ENCODE measurements at regions not wholly inside any gene's neighbourhood (a gene's known extent, or its start where the extent isn't known, plus 50 kb on each side); places are given as distances from the start of the nearest gene placed in this dataset.

GRCh38 chrX:22399437-22400192 lies 126.9 kb downstream of the CBLL2 start:
- Mint-ChIP-seq H3K9me3 (peaks cover 0 to 11% (median 2%) of the 10 kb centered on the region in 5 donors), H3K27ac (no peak overlapping the region), H3K36me3 (no peaks in the 10 kb centered on the region), H3K4me3 (no peak overlapping the region), H3K4me1 (no peaks in the 10 kb centered on the region), H3K27me3 (no peaks in the 10 kb centered on the region)
- Histone ChIP-seq H3K4me3 (ENCODE audit: low read length) (no peak overlapping the region), H3K27ac (ENCODE audit: low read depth, low read length) (no peak overlapping the region), H3K36me3 (ENCODE audit: insufficient read depth, low read length) (no peaks in the 10 kb centered on the region), H3K4me1 (ENCODE audit: insufficient read depth, low read length) (no peaks in the 10 kb centered on the region), H3K27me3 (ENCODE audit: insufficient read depth, low read length, poor library complexity, severe bottlenecking) (no peaks in the 10 kb centered on the region), H3K9me3 (ENCODE audit: low read length) (no peaks in the 10 kb centered on the region)
- CTCF ChIA-PET = no interaction called here
- POLR2A ChIA-PET = no interaction called here
- DNase-seq = no peak

DNA sequence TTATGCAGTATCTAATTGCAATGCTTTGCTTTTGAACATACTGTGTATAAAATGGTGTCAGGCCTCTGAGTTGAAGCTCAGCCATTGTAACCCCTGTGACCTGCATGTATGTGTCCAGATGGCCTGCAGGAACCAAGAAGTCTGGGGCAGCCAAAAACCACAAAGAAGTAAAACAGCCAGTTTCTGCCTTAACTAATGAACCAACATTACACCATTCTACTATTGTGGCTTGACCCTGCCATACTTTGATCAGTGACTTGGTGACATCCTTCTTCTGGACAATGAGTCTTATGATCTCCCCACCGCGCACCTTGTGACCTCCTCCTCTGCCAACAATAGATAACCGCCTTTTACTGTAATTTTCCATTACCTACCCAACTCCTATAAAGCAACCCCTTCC lies 131.6 kb downstream of the CBLL2 start:
- H3K4me3 ChIP-seq (ENCODE audit: low read length) = no peak overlapping the region
- Mint-ChIP-seq H3K27me3 (no peaks in the 10 kb centered on the region), H3K4me3 (no peak overlapping the region), H3K9me3 (peaks cover 0 to 11% (median 2%) of the 10 kb centered on the region in 5 donors), H3K36me3 (no peaks in the 10 kb centered on the region), H3K27ac (no peak overlapping the region), H3K4me1 (no peaks in the 10 kb centered on the region)
- H3K9me3 ChIP-seq (ENCODE audit: low read length) = no peaks in the 10 kb centered on the region
- no peak for DNase-seq
- no peaks in the 10 kb centered on the region for H3K4me1 ChIP-seq (ENCODE audit: insufficient read depth, low read length)
- no peak overlapping the region for H3K27ac ChIP-seq (ENCODE audit: low read depth, low read length)
- no peaks in the 10 kb centered on the region for H3K36me3 ChIP-seq (ENCODE audit: insufficient read depth, low read length)
- POLR2A ChIA-PET = no interaction called here
- H3K27me3 ChIP-seq (ENCODE audit: insufficient read depth, low read length, poor library complexity, severe bottlenecking) = no peaks in the 10 kb centered on the region
- CTCF ChIA-PET = no interaction called here

DNA sequence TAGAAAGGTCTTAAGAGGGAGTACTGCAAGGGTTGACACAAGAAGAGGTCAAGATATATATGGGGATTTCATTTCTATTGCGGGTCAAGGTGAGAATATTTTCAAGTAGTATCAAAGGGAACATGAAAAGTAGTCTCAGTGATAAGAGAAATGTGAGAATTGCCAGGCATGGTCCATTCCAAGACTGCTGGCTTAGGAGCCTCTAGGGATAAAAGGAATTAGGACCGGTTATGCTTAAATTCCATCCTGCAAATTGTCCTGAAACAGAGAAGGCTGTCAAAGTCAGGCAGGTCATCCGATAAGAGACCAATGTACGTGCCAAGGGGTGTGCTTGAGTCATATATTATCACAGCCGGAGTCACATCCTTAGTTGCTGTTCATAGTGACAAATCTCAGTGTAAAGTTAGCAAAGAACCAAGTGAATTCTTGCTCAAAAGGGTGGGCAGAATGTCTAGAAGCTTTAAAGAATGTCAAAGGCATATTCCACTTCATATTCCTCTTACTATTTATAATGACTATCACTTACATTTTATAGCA lies 133.6 kb downstream of the CBLL2 start:
- Mint-ChIP-seq H3K36me3 (no peaks in the 10 kb centered on the region), H3K4me3 (no peak overlapping the region), H3K9me3 (peaks cover 0 to 6% (median 2%) of the 10 kb centered on the region in 5 donors), H3K27ac (no peak overlapping the region), H3K4me1 (no peaks in the 10 kb centered on the region), H3K27me3 (no peaks in the 10 kb centered on the region)
- Histone ChIP-seq H3K27ac (ENCODE audit: low read depth, low read length) (no peak overlapping the region), H3K9me3 (ENCODE audit: low read length) (no peaks in the 10 kb centered on the region), H3K4me3 (ENCODE audit: low read length) (no peak overlapping the region), H3K36me3 (ENCODE audit: insufficient read depth, low read length) (no peaks in the 10 kb centered on the region), H3K4me1 (ENCODE audit: insufficient read depth, low read length) (no peaks in the 10 kb centered on the region), H3K27me3 (ENCODE audit: insufficient read depth, low read length, poor library complexity, severe bottlenecking) (no peaks in the 10 kb centered on the region)
- no peak for DNase-seq
- CTCF ChIA-PET = no interaction called here
- POLR2A ChIA-PET = no interaction called here

DNA sequence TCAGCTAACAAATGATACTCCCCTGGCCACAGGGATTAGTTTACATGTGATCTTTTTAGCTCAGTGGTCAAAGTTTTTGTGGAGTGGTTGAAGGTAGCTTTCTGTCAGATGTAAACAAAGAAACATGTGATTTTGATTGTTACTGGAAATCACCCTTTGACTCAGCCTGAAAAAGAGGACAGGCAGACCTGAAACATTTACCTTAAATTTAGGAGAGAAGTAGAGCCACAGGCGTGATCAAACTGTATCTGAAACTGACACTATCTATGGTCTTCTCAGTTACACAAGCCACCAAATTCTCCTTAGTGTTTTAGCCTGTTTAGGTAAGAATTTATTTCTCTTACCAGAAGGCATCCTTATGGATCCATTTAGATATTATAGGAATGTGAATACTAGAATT lies 136.7 kb downstream of the CBLL2 start:
- no peaks in the 10 kb centered on the region for H3K27me3 ChIP-seq (ENCODE audit: insufficient read depth, low read length, poor library complexity, severe bottlenecking)
- H3K4me3 Mint-ChIP-seq = no peak overlapping the region
- ChIA-PET POLR2A (no interaction called here), CTCF (no interaction called here)
- no peaks in the 10 kb centered on the region for H3K27me3 Mint-ChIP-seq
- H3K36me3 ChIP-seq (ENCODE audit: insufficient read depth, low read length) = no peaks in the 10 kb centered on the region
- H3K4me1 ChIP-seq (ENCODE audit: insufficient read depth, low read length) = no peaks in the 10 kb centered on the region
- DNase-seq = no peak
- no peaks in the 10 kb centered on the region for H3K36me3 Mint-ChIP-seq
- no peaks in the 10 kb centered on the region for H3K4me1 Mint-ChIP-seq
- H3K27ac Mint-ChIP-seq = no peak overlapping the region
- no peak overlapping the region for H3K27ac ChIP-seq (ENCODE audit: low read depth, low read length)
- H3K9me3 Mint-ChIP-seq = peaks cover 0 to 2% (median 2%) of the 10 kb centered on the region in 5 donors
- no peak overlapping the region for H3K4me3 ChIP-seq (ENCODE audit: low read length)
- no peaks in the 10 kb centered on the region for H3K9me3 ChIP-seq (ENCODE audit: low read length)

GRCh38 chrX:22424122-22424915 lies 151.6 kb downstream of the CBLL2 start:
- H3K4me1 Mint-ChIP-seq = no peaks in the 10 kb centered on the region
- POLR2A ChIA-PET = no interaction called here
- Histone ChIP-seq H3K27me3 (ENCODE audit: insufficient read depth, low read length, poor library complexity, severe bottlenecking) (no peaks in the 10 kb centered on the region), H3K9me3 (ENCODE audit: low read length) (no peaks in the 10 kb centered on the region), H3K36me3 (ENCODE audit: insufficient read depth, low read length) (no peaks in the 10 kb centered on the region), H3K4me3 (ENCODE audit: low read length) (no peak overlapping the region), H3K4me1 (ENCODE audit: insufficient read depth, low read length) (no peaks in the 10 kb centered on the region), H3K27ac (ENCODE audit: low read depth, low read length) (no peak overlapping the region)
- no peak overlapping the region for H3K4me3 Mint-ChIP-seq
- H3K27ac Mint-ChIP-seq = no peak overlapping the region
- DNase-seq = no peak
- H3K9me3 Mint-ChIP-seq = no peaks in the 10 kb centered on the region
- CTCF ChIA-PET = no interaction called here
- H3K36me3 Mint-ChIP-seq = no peaks in the 10 kb centered on the region
- H3K27me3 Mint-ChIP-seq = no peaks in the 10 kb centered on the region

DNA sequence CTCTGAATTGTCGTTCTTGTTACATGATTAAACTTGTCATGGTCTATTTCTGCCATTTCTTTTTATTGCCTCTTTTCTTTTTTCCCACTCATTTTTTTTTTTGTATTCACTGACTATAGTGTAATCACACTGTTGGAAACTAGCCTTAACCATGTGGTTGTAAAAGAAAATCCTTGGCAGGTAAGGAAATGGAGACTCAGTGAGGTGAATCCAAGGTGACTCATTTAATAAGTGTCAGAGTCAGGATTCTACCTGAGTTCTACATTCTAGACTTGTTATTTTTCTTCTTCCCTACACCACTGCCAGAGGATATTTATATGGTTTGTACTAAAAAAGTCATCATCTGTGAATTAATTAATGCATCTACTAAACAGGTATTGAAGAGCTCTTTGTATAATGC lies 152.2 kb downstream of the CBLL2 start:
- Mint-ChIP-seq H3K27me3 (no peaks in the 10 kb centered on the region), H3K36me3 (no peaks in the 10 kb centered on the region), H3K4me1 (no peaks in the 10 kb centered on the region), H3K4me3 (no peak overlapping the region), H3K27ac (no peak overlapping the region), H3K9me3 (no peaks in the 10 kb centered on the region)
- no peaks in the 10 kb centered on the region for H3K36me3 ChIP-seq (ENCODE audit: insufficient read depth, low read length)
- no peak for DNase-seq
- POLR2A ChIA-PET = no interaction called here
- H3K4me1 ChIP-seq (ENCODE audit: insufficient read depth, low read length) = no peaks in the 10 kb centered on the region
- no peaks in the 10 kb centered on the region for H3K27me3 ChIP-seq (ENCODE audit: insufficient read depth, low read length, poor library complexity, severe bottlenecking)
- H3K27ac ChIP-seq (ENCODE audit: low read depth, low read length) = no peak overlapping the region
- H3K4me3 ChIP-seq (ENCODE audit: low read length) = no peak overlapping the region
- CTCF ChIA-PET = no interaction called here
- no peaks in the 10 kb centered on the region for H3K9me3 ChIP-seq (ENCODE audit: low read length)

- H3K4me1 Mint-ChIP-seq = no peaks in the 10 kb centered on the region
- H3K27ac Mint-ChIP-seq = no peak overlapping the region
- DNase-seq = no peak
- no peaks in the 10 kb centered on the region for H3K9me3 Mint-ChIP-seq
- H3K27me3 ChIP-seq (ENCODE audit: insufficient read depth, low read length, poor library complexity, severe bottlenecking) = no peaks in the 10 kb centered on the region
- no peaks in the 10 kb centered on the region for H3K36me3 ChIP-seq (ENCODE audit: insufficient read depth, low read length)
- no peaks in the 10 kb centered on the region for H3K9me3 ChIP-seq (ENCODE audit: low read length)
- H3K36me3 Mint-ChIP-seq = no peaks in the 10 kb centered on the region
- H3K4me3 Mint-ChIP-seq = no peak overlapping the region
- ChIA-PET CTCF (no interaction called here), POLR2A (no interaction called here)
- peaks cover 0 to 5% of the 10 kb centered on the region in 2 donors for H3K27me3 Mint-ChIP-seq
- no peak overlapping the region for H3K27ac ChIP-seq (ENCODE audit: low read depth, low read length)
- no peak overlapping the region for H3K4me3 ChIP-seq (ENCODE audit: low read length)
- H3K4me1 ChIP-seq (ENCODE audit: insufficient read depth, low read length) = no peaks in the 10 kb centered on the region
Measured at GRCh38 chrX:22429704-22430103, 157.0 kb downstream of the CBLL2 start.

DNA sequence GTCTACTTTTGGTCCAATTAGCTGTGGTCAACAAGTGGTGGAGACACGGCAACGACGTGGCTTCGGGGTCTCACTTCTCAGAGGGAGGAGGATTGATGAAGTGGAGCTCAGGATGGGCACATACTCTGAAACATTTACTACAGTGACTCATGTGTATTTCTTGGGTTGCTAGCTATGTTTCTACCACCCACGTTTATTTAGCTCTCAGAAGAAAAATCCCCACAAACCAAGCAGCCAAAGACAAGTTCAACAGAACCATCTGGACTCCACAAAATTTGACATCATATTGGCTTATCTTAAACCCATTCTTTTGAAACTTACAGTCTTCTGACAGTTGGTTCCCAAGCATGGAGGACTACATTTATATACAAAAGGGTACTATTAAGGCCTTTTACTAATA lies 158.0 kb downstream of the CBLL2 start:
- no peaks in the 10 kb centered on the region for H3K27me3 ChIP-seq (ENCODE audit: insufficient read depth, low read length, poor library complexity, severe bottlenecking)
- H3K9me3 ChIP-seq (ENCODE audit: low read length) = no peaks in the 10 kb centered on the region
- Mint-ChIP-seq H3K9me3 (no peaks in the 10 kb centered on the region), H3K27ac (no peak overlapping the region), H3K36me3 (no peaks in the 10 kb centered on the region), H3K27me3 (peaks cover 0 to 5% of the 10 kb centered on the region in 2 donors), H3K4me3 (no peak overlapping the region), H3K4me1 (no peaks in the 10 kb centered on the region)
- H3K4me3 ChIP-seq (ENCODE audit: low read length) = no peak overlapping the region
- H3K27ac ChIP-seq (ENCODE audit: low read depth, low read length) = no peak overlapping the region
- DNase-seq = no peak
- POLR2A ChIA-PET = no interaction called here
- H3K36me3 ChIP-seq (ENCODE audit: insufficient read depth, low read length) = no peaks in the 10 kb centered on the region
- CTCF ChIA-PET = no interaction called here
- no peaks in the 10 kb centered on the region for H3K4me1 ChIP-seq (ENCODE audit: insufficient read depth, low read length)

Data from CD8-positive, alpha-beta memory T cell (primary cell).